ENCODE measurements at regions not wholly inside any gene's neighbourhood (a gene's known extent, or its start where the extent isn't known, plus 50 kb on each side); places are given as distances from the start of the nearest gene placed in this dataset.

- H3K4me1 Mint-ChIP-seq (ENCODE audit: low read depth, unreplicated experiment), result peaks cover 4% of the 10 kb centered on the region
- TF ChIP-seq CTCF (IDR thresholded peaks at IDR 0.05; ENCODE audit: partially characterized antibody, unreplicated experiment), result no peak
- no peak overlapping the region for H3K27ac Mint-ChIP-seq (ENCODE audit: unreplicated experiment)
- no peak for DNase-seq
- no peak overlapping the region for H3K4me3 Mint-ChIP-seq (ENCODE audit: unreplicated experiment)
- no peaks in the 10 kb centered on the region for H3K9me3 Mint-ChIP-seq (ENCODE audit: unreplicated experiment)
- H3K27me3 Mint-ChIP-seq (ENCODE audit: unreplicated experiment), result no peaks in the 10 kb centered on the region
- H3K36me3 Mint-ChIP-seq (ENCODE audit: unreplicated experiment), result no peaks in the 10 kb centered on the region
Measured at GRCh38 chr9:13411791-13412190, 132.3 kb upstream of the MPDZ start.

GRCh38 chr9:13410566-13411031, 131.1 kb upstream of the MPDZ start:
- Mint-ChIP-seq H3K4me3 (ENCODE audit: unreplicated experiment) (no peak overlapping the region), H3K9me3 (ENCODE audit: unreplicated experiment) (no peaks in the 10 kb centered on the region), H3K36me3 (ENCODE audit: unreplicated experiment) (no peaks in the 10 kb centered on the region), H3K4me1 (ENCODE audit: low read depth, unreplicated experiment) (peaks cover 4% of the 10 kb centered on the region), H3K27ac (ENCODE audit: unreplicated experiment) (no peak overlapping the region), H3K27me3 (ENCODE audit: unreplicated experiment) (no peaks in the 10 kb centered on the region)
- DNase-seq, result no peak
- no peak for TF ChIP-seq CTCF (IDR thresholded peaks at IDR 0.05; ENCODE audit: partially characterized antibody, unreplicated experiment)

DNA sequence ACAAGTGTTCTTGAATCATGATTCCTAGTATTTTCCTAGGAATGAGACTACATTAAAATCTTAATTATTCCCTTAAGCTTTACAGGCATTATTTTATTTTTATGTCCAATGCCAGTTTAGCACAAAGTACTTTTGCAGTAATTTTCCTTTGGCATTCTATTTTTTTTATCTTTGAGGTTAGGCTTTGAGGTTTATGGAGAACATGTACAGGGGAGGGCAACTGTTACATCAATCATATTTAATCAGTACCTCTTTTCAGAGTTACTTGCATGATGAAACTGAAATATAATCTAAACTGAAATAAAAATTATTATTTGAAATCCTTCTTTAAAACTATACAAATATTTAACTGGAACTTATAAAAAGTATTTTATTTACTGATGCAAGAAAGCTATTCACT, 118.2 kb upstream of the MPDZ start:
- H3K36me3 Mint-ChIP-seq (ENCODE audit: unreplicated experiment), result no peaks in the 10 kb centered on the region
- H3K9me3 Mint-ChIP-seq (ENCODE audit: unreplicated experiment), result no peaks in the 10 kb centered on the region
- H3K4me3 Mint-ChIP-seq (ENCODE audit: unreplicated experiment), result no peak overlapping the region
- H3K27me3 Mint-ChIP-seq (ENCODE audit: unreplicated experiment), result no peaks in the 10 kb centered on the region
- no peak overlapping the region for H3K27ac Mint-ChIP-seq (ENCODE audit: unreplicated experiment)
- no peak for TF ChIP-seq CTCF (IDR thresholded peaks at IDR 0.05; ENCODE audit: partially characterized antibody, unreplicated experiment)
- DNase-seq, result no peak
- no peaks in the 10 kb centered on the region for H3K4me1 Mint-ChIP-seq (ENCODE audit: low read depth, unreplicated experiment)

- Mint-ChIP-seq H3K36me3 (ENCODE audit: unreplicated experiment) (no peaks in the 10 kb centered on the region), H3K4me1 (ENCODE audit: low read depth, unreplicated experiment) (no peaks in the 10 kb centered on the region), H3K27me3 (ENCODE audit: unreplicated experiment) (no peaks in the 10 kb centered on the region), H3K9me3 (ENCODE audit: unreplicated experiment) (no peaks in the 10 kb centered on the region), H3K4me3 (ENCODE audit: unreplicated experiment) (no peak overlapping the region), H3K27ac (ENCODE audit: unreplicated experiment) (no peak overlapping the region)
- TF ChIP-seq CTCF (IDR thresholded peaks at IDR 0.05; ENCODE audit: partially characterized antibody, unreplicated experiment), result no peak
- no peak for DNase-seq
Measured at GRCh38 chr9:13397220-13397619, 117.7 kb upstream of the MPDZ start.

DNA sequence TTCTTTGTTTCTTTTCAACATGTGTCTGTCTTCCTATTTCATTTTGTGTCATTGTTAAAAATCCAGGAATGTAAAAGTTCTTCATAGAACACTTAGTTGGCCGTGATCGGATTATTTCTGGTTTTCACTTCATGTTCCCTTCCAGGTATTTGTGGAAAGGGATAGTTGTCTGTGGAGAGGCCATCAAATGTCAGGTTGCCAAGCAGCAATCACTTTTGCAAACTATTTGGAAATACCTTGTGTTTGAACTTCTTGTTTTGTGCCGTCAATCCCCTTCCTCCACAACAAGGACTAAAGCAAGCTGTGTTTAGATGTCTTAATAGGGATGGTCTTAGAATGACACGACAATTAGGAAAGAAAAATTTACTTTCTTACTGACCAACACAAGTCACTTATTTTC, 116.9 kb upstream of the MPDZ start:
- H3K27ac Mint-ChIP-seq (ENCODE audit: unreplicated experiment), result no peak overlapping the region
- no peak overlapping the region for H3K4me3 Mint-ChIP-seq (ENCODE audit: unreplicated experiment)
- no peaks in the 10 kb centered on the region for H3K9me3 Mint-ChIP-seq (ENCODE audit: unreplicated experiment)

More for the DNA sequence above, 116.9 kb upstream of the MPDZ start:
- H3K27me3 Mint-ChIP-seq (ENCODE audit: unreplicated experiment), result no peaks in the 10 kb centered on the region
- no peak for TF ChIP-seq CTCF (IDR thresholded peaks at IDR 0.05; ENCODE audit: partially characterized antibody, unreplicated experiment)
- H3K4me1 Mint-ChIP-seq (ENCODE audit: low read depth, unreplicated experiment), result no peaks in the 10 kb centered on the region
- no peak for DNase-seq
- peaks cover 6% of the 10 kb centered on the region for H3K36me3 Mint-ChIP-seq (ENCODE audit: unreplicated experiment)
